GM19455 (cell line): ENCODE measurements at regions not wholly inside any gene's neighbourhood (a gene's known extent, or its start where the extent isn't known, plus 50 kb on each side); places are given as distances from the start of the nearest gene placed in this dataset.
"Not testable (repeated sequence)": the region's sequence is repeated elsewhere in the genome, so short reads cannot be mapped to it uniquely, and the experiment has no call there.

Experiments used
- ATAC-seq: cut with Tn5 transposase; IDR thresholded peaks from one replicate; pipeline ENCODE4 v1.9.1; 2021; ENCODE audit not compliant: unreplicated experiment

- ATAC-seq: no peak
Observed at GRCh38 chr12:107144441-107144840, 51.1 kb upstream of the CRY1 start.

GRCh38 chr12:107144990-107145389, 51.6 kb upstream of the CRY1 start:
- no peak for ATAC-seq

GRCh38 chr12:107145397-107145796, 52.0 kb upstream of the CRY1 start:
- no peak for ATAC-seq

GRCh38 chr12:107148107-107148506, 54.8 kb upstream of the CRY1 start:
- no peak for ATAC-seq

GRCh38 chr12:107152315-107152714, 59.0 kb upstream of the CRY1 start:
- no peak for ATAC-seq

- no peak for ATAC-seq
Observed at GRCh38 chr12:107159384-107159900, 66.1 kb upstream of the CRY1 start.

- ATAC-seq: no peak
Observed at GRCh38 chr12:107163413-107163812, 70.1 kb upstream of the CRY1 start.

- no peak for ATAC-seq
Observed at GRCh38 chr12:107164392-107164791, 71.0 kb upstream of the CRY1 start.

GRCh38 chr12:107165581-107165980, 72.2 kb upstream of the CRY1 start:
- ATAC-seq: no peak

GRCh38 chr12:107167756-107168155, 74.4 kb upstream of the CRY1 start:
- no peak for ATAC-seq

GRCh38 chr12:107169200-107169599, 75.9 kb upstream of the CRY1 start:
- ATAC-seq: no peak

GRCh38 chr12:107178776-107179175, 85.4 kb upstream of the CRY1 start:
- no peak for ATAC-seq

GRCh38 chr12:107179871-107180270, 86.5 kb upstream of the CRY1 start:
- no peak for ATAC-seq

GRCh38 chr12:107180272-107180671, 86.9 kb upstream of the CRY1 start:
- no peak for ATAC-seq

GRCh38 chr12:107184359-107184930, 91.1 kb upstream of the CRY1 start:
- ATAC-seq: no peak

GRCh38 chr12:107196681-107197080, 103.3 kb upstream of the CRY1 start:
- ATAC-seq: no peak

GRCh38 chr12:107200394-107200793, 107.0 kb upstream of the CRY1 start:
- ATAC-seq: no peak

GRCh38 chr12:107207931-107208525, 114.7 kb upstream of the CRY1 start:
- no peak for ATAC-seq

- not testable (repeated sequence) for ATAC-seq
Observed at GRCh38 chr12:107209700-107210099, 116.4 kb upstream of the CRY1 start.

GRCh38 chr12:107214373-107214773, 121.0 kb upstream of the CRY1 start:
- ATAC-seq: not testable (repeated sequence)

GRCh38 chr12:107216411-107216810, 123.1 kb upstream of the CRY1 start:
- not testable (repeated sequence) for ATAC-seq

- no peak for ATAC-seq
Observed at GRCh38 chr12:107219301-107219700, 126.0 kb upstream of the CRY1 start.

- ATAC-seq: no peak
Observed at GRCh38 chr12:107221913-107222312, 128.6 kb upstream of the CRY1 start.
